ENCODE measurements at regions not wholly inside any gene's neighbourhood (a gene's known extent, or its start where the extent isn't known, plus 50 kb on each side); places are given as distances from the start of the nearest gene placed in this dataset.

DNA sequence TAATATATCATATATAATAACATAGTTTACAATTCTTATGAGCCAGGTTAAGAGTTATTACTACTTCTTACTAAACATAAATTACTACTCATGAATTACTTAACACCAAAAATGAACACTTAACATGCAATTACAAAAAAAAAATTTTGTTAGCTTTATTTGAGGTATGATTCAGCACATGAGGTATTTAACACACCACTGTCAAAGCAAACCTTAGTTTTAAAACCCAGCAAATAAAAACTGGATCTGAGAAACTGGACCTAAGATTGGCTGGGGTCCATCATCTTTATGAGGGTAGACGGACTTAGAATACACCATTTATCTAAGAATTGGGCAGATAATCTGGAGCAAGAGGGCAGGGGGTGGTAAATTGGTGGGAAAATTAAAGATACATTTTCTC lies 81.8 kb upstream of the CREB1 start:
- Histone ChIP-seq H3K27ac (ENCODE audit: low read depth in 2 of 2, low read length in 1 of 2) (no peak overlapping the region), H3K4me1 (ENCODE audit: control insufficient read depth in 1 of 2, insufficient read depth in 2 of 2, low read depth in 1 of 2, low read length in 1 of 2) (peaks cover 8 to 17% of the 10 kb centered on the region in 2 experiments; a peak in 3 of 4 replicates), H3K9me3 (no peaks in the 10 kb centered on the region), H3K27me3 (ENCODE audit: insufficient read depth) (no peaks in the 10 kb centered on the region), H2AFZ (ENCODE audit: low read depth) (no peak overlapping the region), H3K79me2 (ENCODE audit: insufficient read depth) (no peaks in the 10 kb centered on the region), H3F3A (replicated peaks; ENCODE audit: insufficient read depth) (no peaks in the 10 kb centered on the region), H3K9ac (no peak overlapping the region), H3K4me2 (no peak overlapping the region), H4K20me1 (ENCODE audit: insufficient read depth) (no peaks in the 10 kb centered on the region), H3K4me3 (ENCODE audit: low read depth in 2 of 2, low read length in 1 of 2) (no peak overlapping the region), H3K36me3 (replicated peaks in 1 of 2; ENCODE audit: control insufficient read depth in 1 of 2, insufficient read depth in 2 of 2, low read length in 1 of 2) (no peaks in the 10 kb centered on the region), H3K9me2 (no peaks in the 10 kb centered on the region)
- 85% methylated on average over 1 of the region's 1 CpG for WGBS (ENCODE audit: low lambda C conversion rate)
- TF ChIP-seq EP300 (IDR thresholded peaks at IDR 0.05; ENCODE audit: borderline replicate concordance in 1 of 2, low read depth in 1 of 2, low read length in 1 of 2): no peak
- no peak for TF ChIP-seq RCOR1 (IDR thresholded peaks at IDR 0.05; ENCODE audit: low read length)
- no peak for TF ChIP-seq YY1 (IDR thresholded peaks at IDR 0.05; ENCODE audit: low read depth)
- no peak for DNase-seq
- ChIA-PET POLR2A (no interaction called here), CTCF (interaction anchor here (1.0 to 2.8 kb wide), 3 partner anchors 13 to 36 kb away, joined by 3 to 14 read pairs (median 3); no protein-coding TSS in a partner anchor)

DNA sequence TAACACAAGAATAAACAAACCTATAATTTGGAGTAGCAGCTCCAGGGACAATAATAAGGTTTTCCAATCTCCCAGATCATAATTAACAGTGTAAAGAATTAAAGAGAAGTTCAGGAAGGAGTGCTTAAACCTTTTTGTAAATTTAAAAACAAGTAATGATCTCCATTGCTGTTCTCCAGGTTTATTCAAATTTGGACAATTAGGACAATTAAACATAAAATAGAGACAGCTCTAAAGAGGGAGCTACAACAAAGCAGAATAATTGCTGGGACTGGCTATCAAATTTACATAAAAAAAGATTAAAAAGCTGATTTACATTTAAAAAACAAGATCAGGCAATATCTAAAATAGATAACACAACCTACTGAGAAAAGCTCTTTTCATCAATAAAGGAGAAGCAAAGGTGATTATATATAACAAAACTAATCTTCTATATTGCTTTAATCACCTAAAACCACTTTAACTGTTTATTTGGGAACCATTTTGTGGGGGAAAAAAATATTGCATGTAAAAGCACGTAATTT lies 80.1 kb upstream of the CREB1 start:
- Histone ChIP-seq H3K27me3 (ENCODE audit: insufficient read depth) (no peaks in the 10 kb centered on the region), H3K4me1 (ENCODE audit: control insufficient read depth in 1 of 2, insufficient read depth in 2 of 2, low read depth in 1 of 2, low read length in 1 of 2) (peaks cover 8 to 10% of the 10 kb centered on the region in 2 experiments; a peak in 3 of 4 replicates), H3K9ac (no peak overlapping the region), H3K4me3 (ENCODE audit: low read depth in 2 of 2, low read length in 1 of 2) (no peak overlapping the region), H2AFZ (ENCODE audit: low read depth) (no peak overlapping the region), H3K4me2 (no peak overlapping the region), H3K9me3 (no peaks in the 10 kb centered on the region), H3K9me2 (no peaks in the 10 kb centered on the region), H3F3A (replicated peaks; ENCODE audit: insufficient read depth) (no peaks in the 10 kb centered on the region), H3K27ac (ENCODE audit: low read depth in 2 of 2, low read length in 1 of 2) (peak overlapping the region in 1 of 2 experiments; percentile 50; a peak in 1 of 4 replicates), H3K79me2 (ENCODE audit: insufficient read depth) (no peaks in the 10 kb centered on the region), H3K36me3 (replicated peaks in 1 of 2; ENCODE audit: control insufficient read depth in 1 of 2, insufficient read depth in 2 of 2, low read length in 1 of 2) (no peaks in the 10 kb centered on the region), H4K20me1 (ENCODE audit: insufficient read depth) (no peaks in the 10 kb centered on the region)
- CTCF ChIA-PET: interaction anchor here (1.3 to 2.8 kb wide), 3 partner anchors 12 to 24 kb away, joined by 4 to 14 read pairs (median 6); no protein-coding TSS in a partner anchor
- TF ChIP-seq, protein P1, sequence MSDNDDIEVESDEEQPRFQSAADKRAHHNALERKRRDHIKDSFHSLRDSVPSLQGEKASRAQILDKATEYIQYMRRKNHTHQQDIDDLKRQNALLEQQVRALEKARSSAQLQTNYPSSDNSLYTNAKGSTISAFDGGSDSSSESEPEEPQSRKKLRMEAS (IDR thresholded peaks at IDR 0.05; ENCODE audit: low read depth): no peak
- no peak for TF ChIP-seq ZBTB33 (IDR thresholded peaks at IDR 0.05; ENCODE audit: borderline replicate concordance, low read depth)
- no peak for TF ChIP-seq USF2 (IDR thresholded peaks at IDR 0.05; ENCODE audit: borderline replicate concordance, low read depth, low read length)
- no peak for TF ChIP-seq EZH2phosphoT487 (IDR thresholded peaks at IDR 0.05; ENCODE audit: borderline replicate concordance, low read depth)
- TF ChIP-seq RCOR1 (IDR thresholded peaks at IDR 0.05; ENCODE audit: low read length): no peak
- TF ChIP-seq FOXM1 (IDR thresholded peaks at IDR 0.05; ENCODE audit: low read depth): no peak
- no peak for TF ChIP-seq RFX5 (IDR thresholded peaks at IDR 0.05; ENCODE audit: low read length)
- no peak for TF ChIP-seq EP300 (IDR thresholded peaks at IDR 0.05; ENCODE audit: borderline replicate concordance in 1 of 2, low read depth in 1 of 2, low read length in 1 of 2)
- TF ChIP-seq ELF1 (IDR thresholded peaks at IDR 0.05): no peak
- no peak for TF ChIP-seq SMC3 (IDR thresholded peaks at IDR 0.05; ENCODE audit: low read depth, low read length)
- WGBS (ENCODE audit: low lambda C conversion rate): 85% methylated on average over 1 of the region's 1 CpG
- no peak for DNase-seq
- POLR2A ChIA-PET: interaction anchor here (0.6 kb wide), 2 partner anchors 19 to 284 kb away, joined by 3 read pairs; partner anchors contain the start of gene KLF7
